SU-DHL-6 (cell line): ENCODE measurements at regions not wholly inside any gene's neighbourhood (a gene's known extent, or its start where the extent isn't known, plus 50 kb on each side); places are given as distances from the start of the nearest gene placed in this dataset.

Source experiments
- CTCF ChIP-seq: fragments of 200-600 bp; sonication (generic); IDR thresholded peaks from one replicate; pipeline ENCODE4 v1.5.1; 2017; ENCODE audit warnings: antibody characterized with exemption, mild to moderate bottlenecking, low read length, moderate library complexity; ENCODE audit not compliant: insufficient read depth, poor library complexity, severe bottlenecking
- EZH2phosphoT487 ChIP-seq: fragments of 200-600 bp; sonication (generic), shearing (Covaris generic); conservative IDR thresholded peaks from 2 replicates; pipeline ENCODE4 v1.6.1; 2018; ENCODE audit warnings: mild to moderate bottlenecking, antibody characterized with exemption, low read length, moderate library complexity, mixed read lengths

- no peak for TF ChIP-seq CTCF
- no peak for TF ChIP-seq EZH2phosphoT487
Measured at GRCh38 chr14:30395065-30395464, 163.9 kb upstream of the G2E3 start.
